Naive thymus-derived CD4-positive, alpha-beta T cell (primary cell): ENCODE measurements at regions not wholly inside any gene's neighbourhood (a gene's known extent, or its start where the extent isn't known, plus 50 kb on each side); places are given as distances from the start of the nearest gene placed in this dataset.

Source experiments
- ATAC-seq: fragments of 150-1000 bp; cut with Tn5 transposase; 2 replicates; pipeline ENCODE4 v1.10.0; 2021; ENCODE audit warnings: mild to moderate bottlenecking, moderate library complexity
- CTCF ChIA-PET: fragments of 350-600 bp; sonication (Branson Sonifier 250); formaldehyde crosslinking; loops from one replicate; lab custom pipeline; 2021; ENCODE audit warnings: antibody characterized with exemption; lab: Charles Lee
- POLR2A ChIA-PET: fragments of 350-600 bp; sonication (Branson Sonifier 250); formaldehyde crosslinking; loops from one replicate; lab custom pipeline; 2021; ENCODE audit warnings: antibody characterized with exemption, inconsistent platforms; lab: Charles Lee
- DNase-seq, 9 donors: peaks; one replicate each; pipeline versions ENCODE4 v3.0.0 to v3.0.0-alpha.2; 2020 to 2022; ENCODE audit warnings: mixed read lengths in 1 of 9
- H3K27ac ChIP-seq: one replicate; pipeline ENCODE4 v1.7.0; 2013; ENCODE audit warnings: mild to moderate bottlenecking, low read depth, low read length, moderate library complexity
- H3K27me3 ChIP-seq, 2 donors: one replicate each; pipeline ENCODE4 v1.7.0; 2013; ENCODE audit warnings: low read length in 2 of 2, mild to moderate bottlenecking in 2 of 2, moderate library complexity in 2 of 2; ENCODE audit not compliant: control insufficient read depth in 2 of 2, insufficient read depth in 2 of 2
- H3K36me3 ChIP-seq, 3 experiments: 1 replicate in 2 of 3; 2 replicates in 1 of 3; pipeline ENCODE4 v1.7.0; 2013; ENCODE audit warnings: low read length in 3 of 3, mild to moderate bottlenecking in 3 of 3, moderate library complexity in 1 of 3; ENCODE audit not compliant: insufficient read depth in 3 of 3, control insufficient read depth in 2 of 3
- H3K4me1 ChIP-seq, 2 donors: one replicate each; pipeline ENCODE4 v1.7.0; 2013; ENCODE audit warnings: low read length in 2 of 2, mild to moderate bottlenecking in 2 of 2, moderate library complexity in 1 of 2; ENCODE audit not compliant: control insufficient read depth in 2 of 2, insufficient read depth in 2 of 2
- H3K4me3 ChIP-seq: 2 replicates; pipeline ENCODE4 v1.7.0; 2013; ENCODE audit warnings: mild to moderate bottlenecking, low read length
- H3K9me3 ChIP-seq, 3 experiments: 1 replicate in 2 of 3; 2 replicates in 1 of 3; pipeline ENCODE4 v1.7.0; 2013; ENCODE audit warnings: low read length in 3 of 3; ENCODE audit not compliant: control insufficient read depth in 2 of 3
- H3K27ac Mint-ChIP-seq, 9 donors: one replicate each; pipeline ENCODE4 v1.8.0; 2020 to 2022; ENCODE audit warnings: mixed read lengths in 9 of 9, mild to moderate bottlenecking in 8 of 9, moderate library complexity in 5 of 9, inconsistent platforms in 2 of 9
- H3K27me3 Mint-ChIP-seq, 5 donors: one replicate each; pipeline ENCODE4 v1.8.0; 2021 to 2022; ENCODE audit warnings: mixed read lengths in 5 of 5, mild to moderate bottlenecking in 1 of 5
- H3K36me3 Mint-ChIP-seq, 5 donors: one replicate each; pipeline ENCODE4 v1.8.0; 2020 to 2022; ENCODE audit warnings: mixed read lengths in 5 of 5, mild to moderate bottlenecking in 3 of 5, inconsistent platforms in 1 of 5
- H3K4me1 Mint-ChIP-seq, 7 donors: one replicate each; pipeline ENCODE4 v1.8.0; 2020 to 2022; ENCODE audit warnings: mixed read lengths in 7 of 7, mild to moderate bottlenecking in 3 of 7, inconsistent platforms in 1 of 7
- H3K4me3 Mint-ChIP-seq, 10 donors: one replicate each; pipeline ENCODE4 v1.8.0; 2020 to 2022; ENCODE audit warnings: mild to moderate bottlenecking in 10 of 10, mixed read lengths in 10 of 10, moderate library complexity in 6 of 10, inconsistent platforms in 2 of 10
- H3K9me3 Mint-ChIP-seq, 11 donors: one replicate each; pipeline ENCODE4 v1.8.0; 2020 to 2022; ENCODE audit warnings: mixed read lengths in 11 of 11, mild to moderate bottlenecking in 4 of 11, inconsistent platforms in 1 of 11, moderate library complexity in 1 of 11
- intact Hi-C, 2 donors: fragments of 100-400 bp; cut with micrococcal nuclease; formaldehyde crosslinking; loops; one replicate each; pipeline ENCODE4 v1.15.1; 2023

- peaks cover 0 to 24% of the 10 kb centered on the region in 2 donors for H3K4me1 ChIP-seq
- Mint-ChIP-seq H3K4me3 (peak overlapping the region in 7 of 10 donors; percentile 27 to 80 (median 60)), H3K27me3 (peaks cover 0 to under 1% (median 0%) of the 10 kb centered on the region in 5 donors), H3K27ac (peak overlapping the region in 7 of 9 donors; percentile 42 to 88 (median 69)), H3K36me3 (no peaks in the 10 kb centered on the region), H3K9me3 (no peaks in the 10 kb centered on the region), H3K4me1 (peaks cover 11 to 72% (median 58%) of the 10 kb centered on the region in 7 donors)
- no peaks in the 10 kb centered on the region for H3K27me3 ChIP-seq
- no peaks in the 10 kb centered on the region for H3K9me3 ChIP-seq
- POLR2A ChIA-PET = interaction anchor here (0.8 to 1.6 kb wide), 6 partner anchors 12 to 56 kb away, joined by 3 to 8 read pairs (median 3); no protein-coding TSS in a partner anchor
- H3K27ac ChIP-seq = no peak overlapping the region
- no peak for DNase-seq
- CTCF ChIA-PET = no interaction called here
- no peaks in the 10 kb centered on the region for H3K36me3 ChIP-seq
- intact Hi-C loops = no loop called here
- H3K4me3 ChIP-seq = no peak overlapping the region
- ATAC-seq = no peak
These were observed 69.4 kb upstream of the SH3RF3 start for GRCh38 chr2:109059474-109060165.

- ChIA-PET POLR2A (interaction anchor here (1.3 to 1.5 kb wide), 3 partner anchors 10 to 45 kb away, joined by 7 to 13 read pairs (median 9); no protein-coding TSS in a partner anchor), CTCF (interaction anchor here (1.1 kb wide), 1 partner anchor 10 kb away, joined by 3 read pairs; no protein-coding TSS in a partner anchor)
- no peak overlapping the region for H3K4me3 ChIP-seq
- H3K9me3 ChIP-seq = no peaks in the 10 kb centered on the region
- Mint-ChIP-seq H3K27me3 (no peaks in the 10 kb centered on the region), H3K36me3 (no peaks in the 10 kb centered on the region), H3K4me1 (peaks cover 11 to 69% (median 56%) of the 10 kb centered on the region in 7 donors), H3K9me3 (no peaks in the 10 kb centered on the region), H3K4me3 (peak overlapping the region in 2 of 10 donors; percentile 15 to 39), H3K27ac (peak overlapping the region in 2 of 9 donors; percentile 2 to 83)
- ATAC-seq (no peak), DNase-seq (no peak)
- intact Hi-C loops = no loop called here
- no peaks in the 10 kb centered on the region for H3K27me3 ChIP-seq
- H3K36me3 ChIP-seq = no peaks in the 10 kb centered on the region
- H3K4me1 ChIP-seq = peaks cover 0 to 24% of the 10 kb centered on the region in 2 donors
- H3K27ac ChIP-seq = no peak overlapping the region
These were observed 69.8 kb upstream of the EDAR start for GRCh38 chr2:109058802-109059201.

DNA sequence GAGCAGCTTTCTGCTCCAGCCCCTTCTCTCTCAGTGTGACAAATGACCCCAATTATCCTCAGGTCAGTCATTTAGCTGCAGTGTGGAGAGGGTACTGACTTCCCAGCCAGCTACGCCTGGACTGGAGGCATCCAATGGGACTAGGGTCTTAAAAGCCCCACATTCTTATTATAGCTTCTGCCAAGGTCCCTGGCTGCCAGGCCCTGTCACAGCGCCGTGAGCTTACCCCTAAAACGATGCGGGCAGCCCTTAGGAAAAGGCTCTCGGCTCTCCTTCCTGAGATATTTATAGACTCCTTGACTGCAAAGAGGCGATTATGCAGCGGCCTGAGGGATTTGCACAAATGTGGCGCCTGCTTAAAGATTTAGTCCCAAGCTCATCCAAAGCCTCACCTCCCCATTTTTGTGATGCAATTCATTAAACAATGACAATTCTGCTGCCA is 69.2 kb upstream of the EDAR start:
- Histone ChIP-seq H3K9me3 (no peaks in the 10 kb centered on the region), H3K4me3 (no peak overlapping the region)

GRCh38 chr2:109057686-109058085 is 68.7 kb upstream of the EDAR start:
- Mint-ChIP-seq H3K9me3 (no peaks in the 10 kb centered on the region), H3K27me3 (no peaks in the 10 kb centered on the region), H3K27ac (peak overlapping the region in 2 of 9 donors; percentile 25 to 86), H3K4me1 (peaks cover 7 to 59% (median 46%) of the 10 kb centered on the region in 7 donors), H3K36me3 (no peaks in the 10 kb centered on the region), H3K4me3 (peak overlapping the region in 2 of 10 donors; percentile 56 to 71)
- POLR2A ChIA-PET = interaction anchor here (0.5 to 1.5 kb wide), 7 partner anchors 9 to 46 kb away, joined by 3 to 13 read pairs (median 4); no protein-coding TSS in a partner anchor
- CTCF ChIA-PET = interaction anchor here (1.1 to 1.4 kb wide), 3 partner anchors 9 to 70 kb away, joined by 3 to 4 read pairs (median 3); no protein-coding TSS in a partner anchor
- Histone ChIP-seq H3K4me1 (peaks cover 0 to 20% of the 10 kb centered on the region in 2 donors), H3K27ac (no peak overlapping the region), H3K27me3 (no peaks in the 10 kb centered on the region), H3K9me3 (no peaks in the 10 kb centered on the region), H3K4me3 (no peak overlapping the region), H3K36me3 (no peaks in the 10 kb centered on the region)
- peak; percentile 55 for ATAC-seq
- DNase-seq = peak in 1 of 9 donors; percentile 39
- intact Hi-C loops = loop anchor here in 1 of 2 donors (1.0 kb wide), 1 partner anchor 25 kb away; no protein-coding TSS in a partner anchor

More for the DNA sequence above, 69.2 kb upstream of the EDAR start:
- Mint-ChIP-seq H3K9me3 (no peaks in the 10 kb centered on the region), H3K4me3 (peak overlapping the region in 1 of 10 donors; percentile 39), H3K36me3 (no peaks in the 10 kb centered on the region), H3K4me1 (peaks cover 11 to 63% (median 50%) of the 10 kb centered on the region in 7 donors), H3K27me3 (no peaks in the 10 kb centered on the region), H3K27ac (peak overlapping the region in 2 of 9 donors; percentile 4 to 83)
- ChIA-PET CTCF (interaction anchor here (1.1 to 1.4 kb wide), 3 partner anchors 9 to 69 kb away, joined by 3 to 4 read pairs (median 3); no protein-coding TSS in a partner anchor), POLR2A (interaction anchor here (0.5 to 1.5 kb wide), 7 partner anchors 10 to 50 kb away, joined by 3 to 13 read pairs (median 4); no protein-coding TSS in a partner anchor)
- Histone ChIP-seq H3K27ac (no peak overlapping the region), H3K27me3 (no peaks in the 10 kb centered on the region), H3K36me3 (no peaks in the 10 kb centered on the region), H3K4me1 (peaks cover 0 to 24% of the 10 kb centered on the region in 2 donors)
- intact Hi-C loops = no loop called here
- DNase-seq = no peak
- no peak for ATAC-seq

GRCh38 chr2:109055435-109055834 is 66.4 kb upstream of the EDAR start:
- DNase-seq = no peak
- POLR2A ChIA-PET = interaction anchor here (0.8 to 1.2 kb wide), 2 partner anchors 23 to 160 kb away, joined by 6 to 7 read pairs; no protein-coding TSS in a partner anchor

GRCh38 chr2:109054865-109055264 is 65.8 kb upstream of the EDAR start:
- DNase-seq = no peak
- Histone ChIP-seq H3K4me1 (peaks cover 0 to 11% of the 10 kb centered on the region in 2 donors), H3K9me3 (no peaks in the 10 kb centered on the region), H3K4me3 (no peak overlapping the region), H3K27me3 (no peaks in the 10 kb centered on the region), H3K27ac (no peak overlapping the region), H3K36me3 (no peaks in the 10 kb centered on the region)
- peaks cover 1 to 34% (median 24%) of the 10 kb centered on the region in 7 donors for H3K4me1 Mint-ChIP-seq
- no peaks in the 10 kb centered on the region for H3K27me3 Mint-ChIP-seq
- no peaks in the 10 kb centered on the region for H3K36me3 Mint-ChIP-seq
- peak overlapping the region in 1 of 9 donors; percentile 31 for H3K27ac Mint-ChIP-seq
- ChIA-PET CTCF (interaction anchor here (1.0 kb wide), 1 partner anchor 72 kb away, joined by 3 read pairs; no protein-coding TSS in a partner anchor), POLR2A (interaction anchor here (1.2 kb wide), 1 partner anchor 23 kb away, joined by 6 read pairs; no protein-coding TSS in a partner anchor)
- intact Hi-C loops = no loop called here
- H3K9me3 Mint-ChIP-seq = no peaks in the 10 kb centered on the region
- no peak for ATAC-seq
- H3K4me3 Mint-ChIP-seq = no peak overlapping the region

More at GRCh38 chr2:109055435-109055834, 66.4 kb upstream of the EDAR start:
- H3K27ac ChIP-seq = no peak overlapping the region
- H3K4me1 Mint-ChIP-seq = peaks cover 7 to 40% (median 29%) of the 10 kb centered on the region in 7 donors
- H3K36me3 Mint-ChIP-seq = no peaks in the 10 kb centered on the region
- intact Hi-C loops = no loop called here
- H3K4me1 ChIP-seq = peaks cover 0 to 11% of the 10 kb centered on the region in 2 donors
- no peaks in the 10 kb centered on the region for H3K9me3 Mint-ChIP-seq
- no peaks in the 10 kb centered on the region for H3K36me3 ChIP-seq
- H3K27me3 Mint-ChIP-seq = no peaks in the 10 kb centered on the region
- no peak overlapping the region for H3K4me3 ChIP-seq
- peak overlapping the region in 2 of 9 donors; percentile 31 to 38 for H3K27ac Mint-ChIP-seq
- H3K27me3 ChIP-seq = no peaks in the 10 kb centered on the region
- H3K4me3 Mint-ChIP-seq = no peak overlapping the region
- no peak for ATAC-seq
- no peaks in the 10 kb centered on the region for H3K9me3 ChIP-seq
- CTCF ChIA-PET = no interaction called here
